ENCODE measurements at regions not wholly inside any gene's neighbourhood (a gene's known extent, or its start where the extent isn't known, plus 50 kb on each side); places are given as distances from the start of the nearest gene placed in this dataset.

- peak; percentile 7 for DNase-seq
Measured at GRCh38 chr13:111895896-111896821, 170.8 kb upstream of the SOX1 start.

GRCh38 chr13:111897178-111897845 lies 169.6 kb upstream of the SOX1 start:
- DNase-seq, result peak; percentile 24

GRCh38 chr13:111897846-111898215 lies 169.1 kb upstream of the SOX1 start:
- DNase-seq, result no peak

- DNase-seq, result peak; percentile 28
Measured at GRCh38 chr13:111898956-111899713, 167.8 kb upstream of the SOX1 start.

- peak; percentile 19 for DNase-seq
Measured at GRCh38 chr13:111899714-111900389, 167.1 kb upstream of the SOX1 start.

- DNase-seq, result peak; percentile 9
Measured at GRCh38 chr13:111900390-111901131, 166.4 kb upstream of the SOX1 start.

- DNase-seq, result peak; percentile 41
Measured at GRCh38 chr13:111901267-111901915, 165.6 kb upstream of the SOX1 start.

GRCh38 chr13:111902726-111903125 lies 164.2 kb upstream of the SOX1 start:
- peak; percentile 5 for DNase-seq

GRCh38 chr13:111903143-111903542 lies 163.8 kb upstream of the SOX1 start:
- peak; percentile 15 for DNase-seq

- DNase-seq, result no peak
Measured at GRCh38 chr13:111904166-111904565, 162.8 kb upstream of the SOX1 start.

- DNase-seq, result no peak
Measured at GRCh38 chr13:111904701-111905608, 162.0 kb upstream of the SOX1 start.

GRCh38 chr13:111905609-111905945 lies 161.4 kb upstream of the SOX1 start:
- no peak for DNase-seq

- no peak for DNase-seq
Measured at GRCh38 chr13:111906306-111906705, 160.6 kb upstream of the SOX1 start.

GRCh38 chr13:111906816-111907215 lies 160.1 kb upstream of the SOX1 start:
- DNase-seq, result no peak

- DNase-seq, result peak; percentile 28
Measured at GRCh38 chr13:111907341-111907880, 159.5 kb upstream of the SOX1 start.

- peak; percentile 38 for DNase-seq
Measured at GRCh38 chr13:111908361-111908760, 158.6 kb upstream of the SOX1 start.

- peak; percentile 30 for DNase-seq
Measured at GRCh38 chr13:111908981-111909380, 158.0 kb upstream of the SOX1 start.

- peak; percentile 17 for DNase-seq
Measured at GRCh38 chr13:111909501-111909900, 157.4 kb upstream of the SOX1 start.

- peak; percentile 45 for DNase-seq
Measured at GRCh38 chr13:111909971-111910671, 156.8 kb upstream of the SOX1 start.
